A549 (cell line): ENCODE measurements at regions not wholly inside any gene's neighbourhood (a gene's known extent, or its start where the extent isn't known, plus 50 kb on each side); places are given as distances from the start of the nearest gene placed in this dataset.

ENCODE experiments used
- ATAC-seq, 2 experiments: fragments of 200-7000 bp in 1 of 2; fragments of >200 bp in 1 of 2; cut with Nextera tagmentation in 1 of 2; cut with Tn5 transposase in 1 of 2; 3 replicates each; pipeline versions ENCODE4 v1.8.0 to v1.9.1; 2018 to 2020; ENCODE audit warnings: mild to moderate bottlenecking in 1 of 2, moderate library complexity in 1 of 2
- CTCF ChIA-PET: fragments of 300-600 bp; sonication (Branson Sonifier 250); formaldehyde crosslinking; extraction: SDS; loops from one replicate; lab custom pipeline; 2021; ENCODE audit warnings: antibody characterized with exemption, inconsistent platforms; lab: Yijun Ruan, JAX
- POLR2A ChIA-PET: fragments of 350-600 bp; formaldehyde crosslinking; extraction: SDS; loops from one replicate; lab custom pipeline; 2021; ENCODE audit warnings: antibody characterized with exemption, inconsistent platforms; lab: Yijun Ruan, JAX
- DNase-seq, 2 experiments: peaks; one replicate each; pipeline versions ENCODE4 v3.0.0 to v3.0.0-alpha.2; 2011 to 2016; ENCODE audit warnings: low read depth in 1 of 2, low spot score in 1 of 2
- FAIRE-seq: peaks from 2 replicates; lab custom pipeline; 2011; peaks lifted over from hg19 to GRCh38; lab: Jason Lieb, UNC
- H3K27ac ChIP-seq, 2 experiments: fragments of >200 bp; sonication (Bioruptor Twin); formaldehyde crosslinking; 3 replicates each; pipeline ENCODE4 v1.5.1; 2016 to 2017
- H3K4me1 ChIP-seq: fragments of >200 bp; sonication (Bioruptor Twin); formaldehyde crosslinking; 3 replicates; pipeline ENCODE4 v1.6.1; 2016
- H3K4me2 ChIP-seq: fragments of >200 bp; sonication (Bioruptor Twin); formaldehyde crosslinking; 3 replicates; pipeline ENCODE4 v1.6.1; 2016
- H3K4me3 ChIP-seq: fragments of >200 bp; sonication (Bioruptor Twin); formaldehyde crosslinking; 3 replicates; pipeline ENCODE4 v1.5.1; 2016
- H3K9me3 ChIP-seq: fragments of >200 bp; sonication (Bioruptor Twin); formaldehyde crosslinking; 3 replicates; pipeline ENCODE4 v1.6.1; 2016
- EHF ChIP-seq: fragments of 250-450 bp; sonication (Bioruptor Pico); IDR thresholded peaks from 2 replicates; pipeline ENCODE4 v1.5.0; 2020; ENCODE audit warnings: mild to moderate bottlenecking
- EHMT2 ChIP-seq: fragments of 200-600 bp; sonication (generic); IDR thresholded peaks from 2 replicates; pipeline ENCODE4 v1.6.1; 2016; ENCODE audit warnings: antibody characterized with exemption, low read depth, mild to moderate bottlenecking, moderate library complexity
- EP300 ChIP-seq, 2 experiments: fragments of >200 bp; sonication (Bioruptor Twin); formaldehyde crosslinking; IDR thresholded peaks; 2 replicates in 1 of 2; 3 replicates in 1 of 2; pipeline ENCODE4 v1.6.1; 2016 to 2017
- FOSB ChIP-seq: fragments of 250-450 bp; sonication (Bioruptor Pico); IDR thresholded peaks from 2 replicates; pipeline ENCODE4 v1.5.0; 2020; ENCODE audit warnings: mild to moderate bottlenecking, moderate library complexity
- FOSL2 ChIP-seq, 2 experiments: fragments of 450-650 bp in 1 of 2; fragments of >200 bp in 1 of 2; sonication (Bioruptor Twin) in 1 of 2; formaldehyde crosslinking; IDR thresholded peaks; 2 replicates each; pipeline versions ENCODE4 v1.5.0 to v1.6.1; 2016 to 2020; ENCODE audit warnings: mild to moderate bottlenecking in 1 of 2, moderate library complexity in 1 of 2
- FOXS1 ChIP-seq: fragments of 250-450 bp; sonication (Bioruptor Pico); IDR thresholded peaks from 2 replicates; pipeline ENCODE4 v1.5.0; 2020; ENCODE audit warnings: mild to moderate bottlenecking, moderate library complexity
- JUNB ChIP-seq: fragments of >200 bp; sonication (Bioruptor Twin); formaldehyde crosslinking; IDR thresholded peaks from 2 replicates; pipeline ENCODE4 v1.6.1; 2016
- KDM1A ChIP-seq: fragments of 200-600 bp; sonication (generic); IDR thresholded peaks from 2 replicates; pipeline ENCODE4 v1.6.1; 2016; ENCODE audit warnings: low read depth, mild to moderate bottlenecking
- MAFK ChIP-seq: fragments of 450-650 bp; IDR thresholded peaks from 2 replicates; pipeline ENCODE4 v1.6.1; 2014; ENCODE audit not compliant: partially characterized antibody
- NFE2L2 ChIP-seq: fragments of 150-350 bp; conservative IDR thresholded peaks from 2 replicates; pipeline ENCODE4 v1.6.1; 2014; ENCODE audit warnings: low read length
- NPAS2 ChIP-seq: fragments of 250-450 bp; sonication (Bioruptor Pico); IDR thresholded peaks from 2 replicates; pipeline ENCODE4 v1.8.0; 2022; ENCODE audit warnings: mild to moderate bottlenecking, moderate library complexity, borderline replicate concordance
- PHF8 ChIP-seq: fragments of 200-600 bp; sonication (generic); IDR thresholded peaks from 2 replicates; pipeline ENCODE4 v1.6.1; 2016; ENCODE audit warnings: low read depth, mild to moderate bottlenecking, antibody characterized with exemption, moderate library complexity, borderline replicate concordance
- POLR2A ChIP-seq: IDR thresholded peaks from 2 replicates; pipeline ENCODE4 v1.6.1; 2012; ENCODE audit warnings: mild to moderate bottlenecking, low read length
- POLR2AphosphoS2 ChIP-seq: conservative IDR thresholded peaks from 2 replicates; pipeline ENCODE4 v1.6.1; 2012; ENCODE audit warnings: low read length, improper control_type of control experiment, inconsistent platforms
- RARB ChIP-seq: fragments of 250-450 bp; sonication (Bioruptor Pico); IDR thresholded peaks from 2 replicates; pipeline ENCODE4 v1.8.0; 2021; ENCODE audit warnings: mild to moderate bottlenecking, moderate library complexity
- SMC3 ChIP-seq: fragments of >200 bp; sonication (Bioruptor Twin); formaldehyde crosslinking; IDR thresholded peaks from 3 replicates; pipeline ENCODE4 v1.6.1; 2018; ENCODE audit warnings: inconsistent platforms
- ZC3H11A ChIP-seq: fragments of 450-650 bp; IDR thresholded peaks from 2 replicates; pipeline ENCODE4 v1.6.1; 2014; ENCODE audit warnings: antibody characterized with exemption, mild to moderate bottlenecking
- ZFP36 ChIP-seq: fragments of 450-650 bp; IDR thresholded peaks from 2 replicates; pipeline ENCODE4 v1.6.1; 2014; ENCODE audit warnings: borderline replicate concordance; ENCODE audit not compliant: partially characterized antibody
- ZNF302 ChIP-seq: fragments of 250-450 bp; sonication (Bioruptor Pico); IDR thresholded peaks from 2 replicates; pipeline ENCODE4 v1.9.0; 2021; ENCODE audit warnings: inconsistent platforms, mild to moderate bottlenecking, moderate library complexity
- WGBS: methylation state at CpG from one replicate; pipeline ENCODE4 v1.1.6; 2017; ENCODE audit errors: missing lambda C conversion rate; 5-methylcytosine and 5-hydroxymethylcytosine counted together
- TF ChIP-seq, protein P1 (sequence below): fragments of 250-450 bp; sonication (Bioruptor Pico); IDR thresholded peaks from 2 replicates; pipeline ENCODE4 v1.5.0; 2021; ENCODE audit warnings: mild to moderate bottlenecking, moderate library complexity, borderline replicate concordance
- TF ChIP-seq, protein P2 (sequence below): fragments of >200 bp; sonication (Bioruptor Twin); formaldehyde crosslinking; IDR thresholded peaks from 3 replicates; pipeline ENCODE4 v1.6.1; 2016
- TF ChIP-seq, protein P3 (sequence below): fragments of 200-600 bp; sonication (generic); IDR thresholded peaks from 2 replicates; pipeline ENCODE4 v1.6.1; 2016; ENCODE audit warnings: antibody characterized with exemption, mild to moderate bottlenecking, moderate library complexity

DNA sequence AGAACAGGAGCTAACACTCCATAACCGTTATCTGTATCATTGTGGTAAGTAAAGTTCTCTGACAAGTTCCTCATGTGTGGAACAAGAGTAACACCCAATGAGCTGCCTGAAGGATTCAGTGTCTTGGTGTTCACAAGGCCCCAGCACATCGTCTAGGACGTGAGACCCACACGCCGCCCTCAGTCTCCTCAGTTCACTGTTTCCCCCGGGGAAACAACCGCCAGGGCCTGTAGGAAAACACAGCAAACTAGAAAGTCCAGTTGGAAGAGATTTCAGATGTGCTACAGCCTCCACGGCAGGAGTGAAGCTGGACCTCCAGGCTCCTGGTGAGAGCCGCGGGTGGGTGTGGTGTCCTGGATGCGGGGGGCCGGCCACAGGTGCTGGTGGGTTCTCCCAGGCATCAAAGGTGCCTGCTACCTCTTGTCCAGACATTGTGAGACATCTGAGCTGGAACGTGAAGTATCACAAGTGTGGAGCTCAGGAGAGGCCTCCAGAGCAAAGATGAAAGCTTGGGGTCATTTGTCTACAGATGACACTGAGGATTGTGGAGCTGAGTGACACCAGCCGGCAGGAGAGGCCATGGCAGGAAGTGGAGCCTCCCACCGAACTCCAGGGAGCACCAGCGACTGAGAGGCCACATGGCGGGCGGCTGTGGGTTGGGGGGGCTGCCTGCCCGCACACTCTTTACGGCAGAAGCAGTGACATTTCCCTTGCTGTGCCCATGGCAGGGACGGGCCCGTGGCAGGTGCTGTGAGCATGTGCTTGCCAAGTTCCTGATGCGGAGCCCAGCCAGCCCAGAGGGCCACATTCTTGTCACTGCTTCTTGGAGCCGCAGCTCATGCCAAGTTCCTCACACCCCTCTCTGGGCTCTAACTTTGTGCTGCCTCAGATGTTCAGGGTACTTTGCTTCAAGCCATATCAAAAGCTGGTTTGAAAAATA is 131.2 kb downstream of the TMEM18 start:
- no peaks in the 10 kb centered on the region for H3K9me3 ChIP-seq
- H3K4me2 ChIP-seq, result no peak overlapping the region
- no peak for DNase-seq
- H3K4me3 ChIP-seq, result no peak overlapping the region
- CTCF ChIA-PET, result interaction anchor here (0.8 kb wide), 1 partner anchor 594 kb away, joined by 3 read pairs; no protein-coding TSS in a partner anchor
- POLR2A ChIA-PET, result no interaction called here
- no peaks in the 10 kb centered on the region for H3K4me1 ChIP-seq
- FAIRE-seq, result no peak
- TF ChIP-seq JUNB (no peak), FOXS1 (CRISPR knock-in tag) (no peak), KDM1A (no peak), ZFP36 (no peak), ZC3H11A (no peak), RARB (no peak), PHF8 (no peak), SMC3 (no peak)
- TF ChIP-seq, protein P1, sequence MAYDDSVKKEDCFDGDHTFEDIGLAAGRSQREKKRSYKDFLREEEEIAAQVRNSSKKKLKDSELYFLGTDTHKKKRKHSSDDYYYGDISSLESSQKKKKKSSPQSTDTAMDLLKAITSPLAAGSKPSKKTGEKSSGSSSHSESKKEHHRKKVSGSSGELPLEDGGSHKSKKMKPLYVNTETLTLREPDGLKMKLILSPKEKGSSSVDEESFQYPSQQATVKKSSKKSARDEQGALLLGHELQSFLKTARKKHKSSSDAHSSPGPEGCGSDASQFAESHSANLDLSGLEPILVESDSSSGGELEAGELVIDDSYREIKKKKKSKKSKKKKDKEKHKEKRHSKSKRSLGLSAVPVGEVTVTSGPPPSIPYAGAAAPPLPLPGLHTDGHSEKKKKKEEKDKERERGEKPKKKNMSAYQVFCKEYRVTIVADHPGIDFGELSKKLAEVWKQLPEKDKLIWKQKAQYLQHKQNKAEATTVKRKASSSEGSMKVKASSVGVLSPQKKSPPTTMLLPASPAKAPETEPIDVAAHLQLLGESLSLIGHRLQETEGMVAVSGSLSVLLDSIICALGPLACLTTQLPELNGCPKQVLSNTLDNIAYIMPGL (CRISPR knock-in tag), result no peak
- TF ChIP-seq, protein P2, sequence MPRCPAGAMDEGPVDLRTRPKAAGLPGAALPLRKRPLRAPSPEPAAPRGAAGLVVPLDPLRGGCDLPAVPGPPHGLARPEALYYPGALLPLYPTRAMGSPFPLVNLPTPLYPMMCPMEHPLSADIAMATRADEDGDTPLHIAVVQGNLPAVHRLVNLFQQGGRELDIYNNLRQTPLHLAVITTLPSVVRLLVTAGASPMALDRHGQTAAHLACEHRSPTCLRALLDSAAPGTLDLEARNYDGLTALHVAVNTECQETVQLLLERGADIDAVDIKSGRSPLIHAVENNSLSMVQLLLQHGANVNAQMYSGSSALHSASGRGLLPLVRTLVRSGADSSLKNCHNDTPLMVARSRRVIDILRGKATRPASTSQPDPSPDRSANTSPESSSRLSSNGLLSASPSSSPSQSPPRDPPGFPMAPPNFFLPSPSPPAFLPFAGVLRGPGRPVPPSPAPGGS, result no peak
- no peak overlapping the region for H3K27ac ChIP-seq
- no peak for ATAC-seq
- 28% methylated on average over 21 of the region's 24 CpGs for WGBS

DNA sequence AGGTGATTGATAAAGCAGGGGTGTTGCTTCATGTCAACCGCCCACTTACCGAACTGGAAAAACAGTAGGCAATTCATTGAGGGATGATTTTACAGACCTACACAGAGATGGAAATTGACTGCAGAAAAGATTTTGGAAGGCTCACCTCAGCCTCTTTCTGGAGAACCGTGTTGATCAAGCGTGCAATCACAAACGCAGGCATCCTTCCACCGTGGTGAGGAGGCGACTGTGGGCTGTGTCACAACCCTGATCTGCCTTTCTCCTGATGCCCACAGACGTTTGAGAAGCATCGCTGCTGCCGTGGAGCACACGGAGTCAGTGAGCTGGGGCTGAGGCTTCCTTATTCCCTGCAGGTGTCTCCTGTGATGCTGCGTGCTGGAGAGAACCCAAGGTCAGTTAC is 132.0 kb downstream of the TMEM18 start:
- Histone ChIP-seq H3K4me2 (no peak overlapping the region), H3K4me1 (no peaks in the 10 kb centered on the region), H3K9me3 (no peaks in the 10 kb centered on the region)
- CTCF ChIA-PET, result interaction anchor here (0.8 to 1.6 kb wide), 2 partner anchors 16 to 595 kb away, joined by 3 to 4 read pairs; no protein-coding TSS in a partner anchor
- TF ChIP-seq EHF (CRISPR knock-in tag) (no peak), FOSB (CRISPR knock-in tag) (no peak), EHMT2 (no peak), POLR2AphosphoS2 (no peak), ZNF302 (no peak), EP300 (IDR thresholded peaks at IDR 0.05) (no peak), NFE2L2 (no peak), POLR2A (no peak), FOSL2 (IDR thresholded peaks at IDR 0.05) (no peak), FOSL2 (CRISPR knock-in tag; IDR thresholded peaks at IDR 0.05) (no peak), NPAS2 (no peak), PHF8 (no peak), MAFK (no peak)
- TF ChIP-seq, protein P3, sequence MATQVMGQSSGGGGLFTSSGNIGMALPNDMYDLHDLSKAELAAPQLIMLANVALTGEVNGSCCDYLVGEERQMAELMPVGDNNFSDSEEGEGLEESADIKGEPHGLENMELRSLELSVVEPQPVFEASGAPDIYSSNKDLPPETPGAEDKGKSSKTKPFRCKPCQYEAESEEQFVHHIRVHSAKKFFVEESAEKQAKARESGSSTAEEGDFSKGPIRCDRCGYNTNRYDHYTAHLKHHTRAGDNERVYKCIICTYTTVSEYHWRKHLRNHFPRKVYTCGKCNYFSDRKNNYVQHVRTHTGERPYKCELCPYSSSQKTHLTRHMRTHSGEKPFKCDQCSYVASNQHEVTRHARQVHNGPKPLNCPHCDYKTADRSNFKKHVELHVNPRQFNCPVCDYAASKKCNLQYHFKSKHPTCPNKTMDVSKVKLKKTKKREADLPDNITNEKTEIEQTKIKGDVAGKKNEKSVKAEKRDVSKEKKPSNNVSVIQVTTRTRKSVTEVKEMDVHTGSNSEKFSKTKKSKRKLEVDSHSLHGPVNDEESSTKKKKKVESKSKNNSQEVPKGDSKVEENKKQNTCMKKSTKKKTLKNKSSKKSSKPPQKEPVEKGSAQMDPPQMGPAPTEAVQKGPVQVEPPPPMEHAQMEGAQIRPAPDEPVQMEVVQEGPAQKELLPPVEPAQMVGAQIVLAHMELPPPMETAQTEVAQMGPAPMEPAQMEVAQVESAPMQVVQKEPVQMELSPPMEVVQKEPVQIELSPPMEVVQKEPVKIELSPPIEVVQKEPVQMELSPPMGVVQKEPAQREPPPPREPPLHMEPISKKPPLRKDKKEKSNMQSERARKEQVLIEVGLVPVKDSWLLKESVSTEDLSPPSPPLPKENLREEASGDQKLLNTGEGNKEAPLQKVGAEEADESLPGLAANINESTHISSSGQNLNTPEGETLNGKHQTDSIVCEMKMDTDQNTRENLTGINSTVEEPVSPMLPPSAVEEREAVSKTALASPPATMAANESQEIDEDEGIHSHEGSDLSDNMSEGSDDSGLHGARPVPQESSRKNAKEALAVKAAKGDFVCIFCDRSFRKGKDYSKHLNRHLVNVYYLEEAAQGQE, result no peak
- TF ChIP-seq, protein P2, result no peak
- TF ChIP-seq, all 56 proteins: peak for 0
- 31% methylated on average over 12 of the region's 12 CpGs for WGBS
- no peak overlapping the region for H3K4me3 ChIP-seq
- POLR2A ChIA-PET, result no interaction called here
- ATAC-seq (no peak), DNase-seq (no peak), FAIRE-seq (no peak)
- H3K27ac ChIP-seq, result no peak overlapping the region
